HCT116 (cell line): ENCODE measurements at regions not wholly inside any gene's neighbourhood (a gene's known extent, or its start where the extent isn't known, plus 50 kb on each side); places are given as distances from the start of the nearest gene placed in this dataset.

Source experiments
- EGR1 ChIP-seq: IDR thresholded peaks from 2 replicates; pipeline ENCODE4 v1.6.1; 2012; ENCODE audit warnings: low read depth
- JUND ChIP-seq: IDR thresholded peaks from 2 replicates; pipeline ENCODE4 v1.6.1; 2012
- POLR2AphosphoS5 ChIP-seq: IDR thresholded peaks from 2 replicates; pipeline ENCODE4 v1.6.1; 2011; ENCODE audit warnings: mild to moderate bottlenecking, low read depth, low read length, moderate library complexity
- SP1 ChIP-seq: IDR thresholded peaks from 2 replicates; pipeline ENCODE4 v1.6.1; 2012; ENCODE audit warnings: low read depth
- TF ChIP-seq, protein P1 (sequence below), 3 experiments: fragments of 200-600 bp in 1 of 3; sonication (generic) in 1 of 3; IDR thresholded peaks in 2 of 3; conservative IDR thresholded peaks in 1 of 3; 2 replicates each; pipeline ENCODE4 v1.5.1; 2012 to 2017; ENCODE audit warnings: low read depth in 2 of 3, low read length in 2 of 3, antibody characterized with exemption in 1 of 3, borderline replicate concordance in 1 of 3, control low read depth in 1 of 3, mild to moderate bottlenecking in 1 of 3, mixed read lengths in 1 of 3, mixed run types in 1 of 3, moderate library complexity in 1 of 3; ENCODE audit not compliant: insufficient read depth in 1 of 3

DNA sequence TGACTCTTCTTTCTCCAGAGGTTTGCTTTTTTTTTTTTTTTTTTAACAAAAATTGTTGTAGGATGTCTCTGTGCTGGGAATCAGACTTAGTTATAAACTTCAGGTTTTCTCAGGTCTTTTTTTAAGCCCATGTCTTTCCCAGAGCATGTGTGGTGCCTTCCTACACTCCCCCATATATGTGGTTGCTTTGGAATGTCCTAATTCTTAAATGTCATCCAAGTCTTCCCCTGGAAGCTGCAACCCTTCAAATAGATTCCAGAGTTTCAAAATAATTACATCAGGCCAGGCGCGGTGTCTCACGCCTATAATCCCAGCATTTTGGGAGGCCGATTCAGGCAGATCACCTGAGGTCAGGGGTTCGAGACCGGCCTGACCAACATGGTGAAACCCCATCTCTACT lies 73.2 kb upstream of the FAM120A start:
- TF ChIP-seq, protein P1, sequence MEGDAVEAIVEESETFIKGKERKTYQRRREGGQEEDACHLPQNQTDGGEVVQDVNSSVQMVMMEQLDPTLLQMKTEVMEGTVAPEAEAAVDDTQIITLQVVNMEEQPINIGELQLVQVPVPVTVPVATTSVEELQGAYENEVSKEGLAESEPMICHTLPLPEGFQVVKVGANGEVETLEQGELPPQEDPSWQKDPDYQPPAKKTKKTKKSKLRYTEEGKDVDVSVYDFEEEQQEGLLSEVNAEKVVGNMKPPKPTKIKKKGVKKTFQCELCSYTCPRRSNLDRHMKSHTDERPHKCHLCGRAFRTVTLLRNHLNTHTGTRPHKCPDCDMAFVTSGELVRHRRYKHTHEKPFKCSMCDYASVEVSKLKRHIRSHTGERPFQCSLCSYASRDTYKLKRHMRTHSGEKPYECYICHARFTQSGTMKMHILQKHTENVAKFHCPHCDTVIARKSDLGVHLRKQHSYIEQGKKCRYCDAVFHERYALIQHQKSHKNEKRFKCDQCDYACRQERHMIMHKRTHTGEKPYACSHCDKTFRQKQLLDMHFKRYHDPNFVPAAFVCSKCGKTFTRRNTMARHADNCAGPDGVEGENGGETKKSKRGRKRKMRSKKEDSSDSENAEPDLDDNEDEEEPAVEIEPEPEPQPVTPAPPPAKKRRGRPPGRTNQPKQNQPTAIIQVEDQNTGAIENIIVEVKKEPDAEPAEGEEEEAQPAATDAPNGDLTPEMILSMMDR (IDR thresholded peaks at IDR 0.05 in 2 of 3, conservative IDR thresholded peaks at IDR 0.05 in 1 of 3; ENCODE audit: borderline replicate concordance in 1 of 3, insufficient read depth in 1 of 3, low read depth in 2 of 3, low read length in 2 of 3): no peak
- TF ChIP-seq EGR1: no peak
- no peak for TF ChIP-seq SP1
- TF ChIP-seq JUND: no peak
- no peak for TF ChIP-seq POLR2AphosphoS5
